ENCODE measurements at regions not wholly inside any gene's neighbourhood (a gene's known extent, or its start where the extent isn't known, plus 50 kb on each side); places are given as distances from the start of the nearest gene placed in this dataset.

- TF ChIP-seq FOXJ3 (CRISPR knock-in tag; IDR thresholded peaks at IDR 0.05), result no peak
- no peak for TF ChIP-seq IRF3 (IDR thresholded peaks at IDR 0.05; ENCODE audit: low read depth, low read length)
- TF ChIP-seq SMC3 (IDR thresholded peaks at IDR 0.05; ENCODE audit: low read depth, low read length), result no peak
- TF ChIP-seq CHD2 (IDR thresholded peaks at IDR 0.05; ENCODE audit: low read length, partially characterized antibody), result no peak
- TF ChIP-seq TEAD4 (IDR thresholded peaks at IDR 0.05; ENCODE audit: borderline replicate concordance, insufficient read depth), result no peak
- TF ChIP-seq YY1 (IDR thresholded peaks at IDR 0.05; ENCODE audit: low read depth), result no peak
- TF ChIP-seq PBX3 (IDR thresholded peaks at IDR 0.05), result no peak
- TF ChIP-seq CTCF (IDR thresholded peaks at IDR 0.05), result no peak
- TF ChIP-seq GATA2 (CRISPR knock-in tag; IDR thresholded peaks at IDR 0.05), result no peak
- no peak for TF ChIP-seq POLR2AphosphoS5 (IDR thresholded peaks at IDR 0.05; ENCODE audit: low read depth, low read length)
- no peak for TF ChIP-seq FOSL2 (IDR thresholded peaks at IDR 0.05; ENCODE audit: borderline replicate concordance, low read depth)
- TF ChIP-seq GABPA (IDR thresholded peaks at IDR 0.05; ENCODE audit: low read depth), result no peak
- no peak for TF ChIP-seq ZBTB33 (IDR thresholded peaks at IDR 0.05; ENCODE audit: borderline replicate concordance, low read depth)
- TF ChIP-seq RCOR1 (IDR thresholded peaks at IDR 0.05; ENCODE audit: low read length), result no peak
- no peak for TF ChIP-seq ELF1 (IDR thresholded peaks at IDR 0.05)
- TF ChIP-seq RXRA (IDR thresholded peaks at IDR 0.05; ENCODE audit: borderline replicate concordance, low read depth), result no peak
- no peak for TF ChIP-seq EZH2phosphoT487 (IDR thresholded peaks at IDR 0.05; ENCODE audit: borderline replicate concordance, low read depth)
- TF ChIP-seq JUND (IDR thresholded peaks at IDR 0.05), result no peak
- ChIA-PET CTCF (no interaction called here), POLR2A (interaction anchor here (0.7 kb wide), 1 partner anchor 139 kb away, joined by 3 read pairs; no protein-coding TSS in a partner anchor)
- Histone ChIP-seq H3K4me2 (no peak overlapping the region), H3F3A (replicated peaks; ENCODE audit: insufficient read depth) (no peaks in the 10 kb centered on the region), H3K27ac (ENCODE audit: low read depth in 2 of 2, low read length in 1 of 2) (no peak overlapping the region), H4K20me1 (ENCODE audit: insufficient read depth) (no peaks in the 10 kb centered on the region), H3K4me1 (ENCODE audit: control insufficient read depth in 1 of 2, insufficient read depth in 2 of 2, low read depth in 1 of 2, low read length in 1 of 2) (no peaks in the 10 kb centered on the region), H3K36me3 (replicated peaks in 1 of 2; ENCODE audit: control insufficient read depth in 1 of 2, insufficient read depth in 2 of 2, low read length in 1 of 2) (no peaks in the 10 kb centered on the region), H3K9me2 (no peaks in the 10 kb centered on the region), H3K79me2 (ENCODE audit: insufficient read depth) (no peaks in the 10 kb centered on the region), H3K27me3 (ENCODE audit: insufficient read depth) (no peaks in the 10 kb centered on the region), H3K4me3 (ENCODE audit: low read depth in 2 of 2, low read length in 1 of 2) (no peak overlapping the region), H3K9me3 (no peaks in the 10 kb centered on the region), H3K9ac (no peak overlapping the region), H2AFZ (ENCODE audit: low read depth) (no peak overlapping the region)
- no peak for DNase-seq
- 55% methylated on average over 21 of the region's 21 CpGs for WGBS (ENCODE audit: low lambda C conversion rate)
Measured at GRCh38 chr16:73383195-73383987, 335.5 kb upstream of the ZFHX3 start.

Measured in SK-N-SH (cell line).